ENCODE measurements at regions not wholly inside any gene's neighbourhood (a gene's known extent, or its start where the extent isn't known, plus 50 kb on each side); places are given as distances from the start of the nearest gene placed in this dataset.

DNA sequence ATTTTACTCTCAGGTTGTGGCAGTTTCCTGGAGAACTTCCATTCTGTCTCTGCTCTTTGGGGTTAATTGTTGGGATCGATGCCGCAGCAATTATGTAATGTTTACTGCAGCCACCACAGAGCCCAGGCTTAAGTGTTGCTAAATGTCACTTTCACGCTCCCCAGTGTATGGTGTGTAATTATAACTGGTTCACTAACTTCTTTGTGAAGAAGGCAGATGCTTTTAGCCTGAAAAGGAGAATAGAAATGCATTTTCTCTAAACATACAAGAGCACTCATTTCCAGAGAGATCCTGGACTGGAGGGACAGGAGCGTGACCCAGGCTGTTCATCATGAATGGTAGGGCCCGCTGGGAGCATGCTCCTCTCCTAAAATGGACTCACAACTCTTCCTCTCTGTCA is 132.2 kb upstream of the PLET1 start:
- TF ChIP-seq, protein P1, sequence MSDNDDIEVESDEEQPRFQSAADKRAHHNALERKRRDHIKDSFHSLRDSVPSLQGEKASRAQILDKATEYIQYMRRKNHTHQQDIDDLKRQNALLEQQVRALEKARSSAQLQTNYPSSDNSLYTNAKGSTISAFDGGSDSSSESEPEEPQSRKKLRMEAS (IDR thresholded peaks at IDR 0.05): no peak
- no peak for TF ChIP-seq POLR2A (IDR thresholded peaks at IDR 0.05; ENCODE audit: borderline replicate concordance, extremely low read depth, insufficient read depth, insufficient read length)
- TF ChIP-seq, protein P2, sequence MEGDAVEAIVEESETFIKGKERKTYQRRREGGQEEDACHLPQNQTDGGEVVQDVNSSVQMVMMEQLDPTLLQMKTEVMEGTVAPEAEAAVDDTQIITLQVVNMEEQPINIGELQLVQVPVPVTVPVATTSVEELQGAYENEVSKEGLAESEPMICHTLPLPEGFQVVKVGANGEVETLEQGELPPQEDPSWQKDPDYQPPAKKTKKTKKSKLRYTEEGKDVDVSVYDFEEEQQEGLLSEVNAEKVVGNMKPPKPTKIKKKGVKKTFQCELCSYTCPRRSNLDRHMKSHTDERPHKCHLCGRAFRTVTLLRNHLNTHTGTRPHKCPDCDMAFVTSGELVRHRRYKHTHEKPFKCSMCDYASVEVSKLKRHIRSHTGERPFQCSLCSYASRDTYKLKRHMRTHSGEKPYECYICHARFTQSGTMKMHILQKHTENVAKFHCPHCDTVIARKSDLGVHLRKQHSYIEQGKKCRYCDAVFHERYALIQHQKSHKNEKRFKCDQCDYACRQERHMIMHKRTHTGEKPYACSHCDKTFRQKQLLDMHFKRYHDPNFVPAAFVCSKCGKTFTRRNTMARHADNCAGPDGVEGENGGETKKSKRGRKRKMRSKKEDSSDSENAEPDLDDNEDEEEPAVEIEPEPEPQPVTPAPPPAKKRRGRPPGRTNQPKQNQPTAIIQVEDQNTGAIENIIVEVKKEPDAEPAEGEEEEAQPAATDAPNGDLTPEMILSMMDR (IDR thresholded peaks at IDR 0.05 in 2 of 3, conservative IDR thresholded peaks at IDR 0.05 in 1 of 3; ENCODE audit: borderline replicate concordance in 1 of 3, insufficient read depth in 1 of 3, low read depth in 2 of 3, low read length in 2 of 3): no peak

All from HCT116 (cell line).